Uterus (tissue), 2 donors: ENCODE measurements at regions not wholly inside any gene's neighbourhood (a gene's known extent, or its start where the extent isn't known, plus 50 kb on each side); places are given as distances from the start of the nearest gene placed in this dataset.

ENCODE experiments used
- CTCF ChIP-seq, 4 experiments: fragments of 200-600 bp in 2 of 4; fragments of 450-650 bp in 2 of 4; sonication (generic) in 2 of 4; IDR thresholded peaks; one replicate each; pipeline ENCODE4 v1.5.1; 2016 to 2019; ENCODE audit warnings: antibody characterized with exemption in 4 of 4, mild to moderate bottlenecking in 2 of 4, moderate library complexity in 1 of 4
- POLR2A ChIP-seq, 2 donors: fragments of 450-650 bp; IDR thresholded peaks; one replicate each; pipeline ENCODE4 v1.6.1; 2016; ENCODE audit warnings: antibody characterized with exemption in 2 of 2, mild to moderate bottlenecking in 1 of 2, moderate library complexity in 1 of 2

- no peak for TF ChIP-seq POLR2A (IDR thresholded peaks at IDR 0.05)
- no peak for TF ChIP-seq CTCF (IDR thresholded peaks at IDR 0.05)
These were observed 66.4 kb upstream of the TLL1 start for GRCh38 chr4:165806613-165807012.
